ENCODE measurements at regions not wholly inside any gene's neighbourhood (a gene's known extent, or its start where the extent isn't known, plus 50 kb on each side); places are given as distances from the start of the nearest gene placed in this dataset.

DNA sequence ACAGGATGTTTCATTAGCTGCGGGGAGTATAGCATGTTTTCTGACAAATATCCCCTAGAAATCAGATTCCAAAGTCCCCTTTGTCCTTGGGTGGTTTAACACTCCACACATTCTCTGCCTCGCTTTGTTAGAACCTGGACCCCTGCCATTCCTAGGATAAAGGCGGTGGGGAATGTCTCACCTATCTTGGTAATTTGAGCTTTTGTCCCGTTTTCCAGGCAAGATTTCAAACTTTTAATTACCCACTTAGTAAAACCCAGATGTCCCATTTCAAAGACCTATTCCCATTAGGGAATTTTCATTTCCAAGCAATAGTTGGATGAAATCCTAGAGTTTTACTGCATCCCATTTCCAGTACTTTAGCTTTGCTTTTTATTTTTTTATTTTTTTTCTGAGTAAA is 501.0 kb upstream of the MAP3K7 start:
- Histone ChIP-seq H3K79me2 (replicated peaks; ENCODE audit: insufficient read depth, low read length) (no peaks in the 10 kb centered on the region), H3K27ac (ENCODE audit: low read length) (peak overlapping the region; percentile 18), H3K36me3 (ENCODE audit: insufficient read depth, low read length) (no peaks in the 10 kb centered on the region), H3K9me3 (ENCODE audit: low read length) (no peaks in the 10 kb centered on the region), H3K9ac (ENCODE audit: low read length) (no peak overlapping the region), H4K20me1 (ENCODE audit: insufficient read depth) (no peaks in the 10 kb centered on the region), H3K27me3 (ENCODE audit: insufficient read depth, low read depth, low read length) (no peaks in the 10 kb centered on the region), H2AFZ (ENCODE audit: low read depth, low read length) (no peak overlapping the region), H3K4me3 (ENCODE audit: low read length) (no peak overlapping the region), H3K9me2 (ENCODE audit: insufficient read depth, low read length) (no peaks in the 10 kb centered on the region), H3F3A (ENCODE audit: insufficient read depth, low read length, poor library complexity, severe bottlenecking) (no peaks in the 10 kb centered on the region), H3K4me2 (ENCODE audit: low read length) (no peak overlapping the region)
- TF ChIP-seq, protein P1, sequence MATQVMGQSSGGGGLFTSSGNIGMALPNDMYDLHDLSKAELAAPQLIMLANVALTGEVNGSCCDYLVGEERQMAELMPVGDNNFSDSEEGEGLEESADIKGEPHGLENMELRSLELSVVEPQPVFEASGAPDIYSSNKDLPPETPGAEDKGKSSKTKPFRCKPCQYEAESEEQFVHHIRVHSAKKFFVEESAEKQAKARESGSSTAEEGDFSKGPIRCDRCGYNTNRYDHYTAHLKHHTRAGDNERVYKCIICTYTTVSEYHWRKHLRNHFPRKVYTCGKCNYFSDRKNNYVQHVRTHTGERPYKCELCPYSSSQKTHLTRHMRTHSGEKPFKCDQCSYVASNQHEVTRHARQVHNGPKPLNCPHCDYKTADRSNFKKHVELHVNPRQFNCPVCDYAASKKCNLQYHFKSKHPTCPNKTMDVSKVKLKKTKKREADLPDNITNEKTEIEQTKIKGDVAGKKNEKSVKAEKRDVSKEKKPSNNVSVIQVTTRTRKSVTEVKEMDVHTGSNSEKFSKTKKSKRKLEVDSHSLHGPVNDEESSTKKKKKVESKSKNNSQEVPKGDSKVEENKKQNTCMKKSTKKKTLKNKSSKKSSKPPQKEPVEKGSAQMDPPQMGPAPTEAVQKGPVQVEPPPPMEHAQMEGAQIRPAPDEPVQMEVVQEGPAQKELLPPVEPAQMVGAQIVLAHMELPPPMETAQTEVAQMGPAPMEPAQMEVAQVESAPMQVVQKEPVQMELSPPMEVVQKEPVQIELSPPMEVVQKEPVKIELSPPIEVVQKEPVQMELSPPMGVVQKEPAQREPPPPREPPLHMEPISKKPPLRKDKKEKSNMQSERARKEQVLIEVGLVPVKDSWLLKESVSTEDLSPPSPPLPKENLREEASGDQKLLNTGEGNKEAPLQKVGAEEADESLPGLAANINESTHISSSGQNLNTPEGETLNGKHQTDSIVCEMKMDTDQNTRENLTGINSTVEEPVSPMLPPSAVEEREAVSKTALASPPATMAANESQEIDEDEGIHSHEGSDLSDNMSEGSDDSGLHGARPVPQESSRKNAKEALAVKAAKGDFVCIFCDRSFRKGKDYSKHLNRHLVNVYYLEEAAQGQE (IDR thresholded peaks at IDR 0.05; ENCODE audit: borderline replicate concordance): no peak
- TF ChIP-seq EZH2 (IDR thresholded peaks at IDR 0.05; ENCODE audit: borderline replicate concordance, insufficient read depth, low read length, poor library complexity, severe bottlenecking) (no peak), MXI1 (conservative IDR thresholded peaks at IDR 0.05; ENCODE audit: poor library complexity, severe bottlenecking) (no peak), TAF1 (IDR thresholded peaks at IDR 0.05; ENCODE audit: low read depth) (no peak), POLR2AphosphoS5 (IDR thresholded peaks at IDR 0.05) (no peak), EP300 (conservative IDR thresholded peaks at IDR 0.05; ENCODE audit: poor library complexity, severe bottlenecking) (no peak), SMC3 (conservative IDR thresholded peaks at IDR 0.05; ENCODE audit: poor library complexity) (no peak), RAD21 (conservative IDR thresholded peaks at IDR 0.05) (no peak)
- TF ChIP-seq, protein P2, sequence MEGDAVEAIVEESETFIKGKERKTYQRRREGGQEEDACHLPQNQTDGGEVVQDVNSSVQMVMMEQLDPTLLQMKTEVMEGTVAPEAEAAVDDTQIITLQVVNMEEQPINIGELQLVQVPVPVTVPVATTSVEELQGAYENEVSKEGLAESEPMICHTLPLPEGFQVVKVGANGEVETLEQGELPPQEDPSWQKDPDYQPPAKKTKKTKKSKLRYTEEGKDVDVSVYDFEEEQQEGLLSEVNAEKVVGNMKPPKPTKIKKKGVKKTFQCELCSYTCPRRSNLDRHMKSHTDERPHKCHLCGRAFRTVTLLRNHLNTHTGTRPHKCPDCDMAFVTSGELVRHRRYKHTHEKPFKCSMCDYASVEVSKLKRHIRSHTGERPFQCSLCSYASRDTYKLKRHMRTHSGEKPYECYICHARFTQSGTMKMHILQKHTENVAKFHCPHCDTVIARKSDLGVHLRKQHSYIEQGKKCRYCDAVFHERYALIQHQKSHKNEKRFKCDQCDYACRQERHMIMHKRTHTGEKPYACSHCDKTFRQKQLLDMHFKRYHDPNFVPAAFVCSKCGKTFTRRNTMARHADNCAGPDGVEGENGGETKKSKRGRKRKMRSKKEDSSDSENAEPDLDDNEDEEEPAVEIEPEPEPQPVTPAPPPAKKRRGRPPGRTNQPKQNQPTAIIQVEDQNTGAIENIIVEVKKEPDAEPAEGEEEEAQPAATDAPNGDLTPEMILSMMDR (IDR thresholded peaks at IDR 0.05; ENCODE audit: poor library complexity, severe bottlenecking): no peak

GRCh38 chr6:91083211-91083610 is 496.3 kb upstream of the MAP3K7 start:
- H3K4me2 ChIP-seq (ENCODE audit: low read length): no peak overlapping the region

More at GRCh38 chr6:91083211-91083610, 496.3 kb upstream of the MAP3K7 start:
- H2AFZ ChIP-seq (ENCODE audit: low read depth, low read length): no peak overlapping the region
- no peaks in the 10 kb centered on the region for H3K9me3 ChIP-seq (ENCODE audit: low read length)
- no peaks in the 10 kb centered on the region for H4K20me1 ChIP-seq (ENCODE audit: insufficient read depth)
- no peaks in the 10 kb centered on the region for H3F3A ChIP-seq (ENCODE audit: insufficient read depth, low read length, poor library complexity, severe bottlenecking)
- no peak overlapping the region for H3K9ac ChIP-seq (ENCODE audit: low read length)
- no peaks in the 10 kb centered on the region for H3K9me2 ChIP-seq (ENCODE audit: insufficient read depth, low read length)
- no peaks in the 10 kb centered on the region for H3K36me3 ChIP-seq (ENCODE audit: insufficient read depth, low read length)
- TF ChIP-seq MXI1 (conservative IDR thresholded peaks at IDR 0.05; ENCODE audit: poor library complexity, severe bottlenecking): no peak
- TF ChIP-seq SMC3 (conservative IDR thresholded peaks at IDR 0.05; ENCODE audit: poor library complexity): no peak
- H3K79me2 ChIP-seq (replicated peaks; ENCODE audit: insufficient read depth, low read length): no peaks in the 10 kb centered on the region
- H3K4me3 ChIP-seq (ENCODE audit: low read length): no peak overlapping the region
- H3K27ac ChIP-seq (ENCODE audit: low read length): no peak overlapping the region
- H3K27me3 ChIP-seq (ENCODE audit: insufficient read depth, low read depth, low read length): no peaks in the 10 kb centered on the region
